GM19395 (cell line): ENCODE measurements at regions not wholly inside any gene's neighbourhood (a gene's known extent, or its start where the extent isn't known, plus 50 kb on each side); places are given as distances from the start of the nearest gene placed in this dataset.

Experiments
- ATAC-seq: cut with Tn5 transposase; IDR thresholded peaks from one replicate; pipeline ENCODE4 v1.9.1; 2021; ENCODE audit warnings: mild to moderate bottlenecking, moderate library complexity; ENCODE audit not compliant: unreplicated experiment

- ATAC-seq: no peak
Observed at GRCh38 chr2:104501929-104502328, 352.0 kb upstream of the POU3F3 start.

- ATAC-seq: no peak
Observed at GRCh38 chr2:104502901-104503300, 351.0 kb upstream of the POU3F3 start.

GRCh38 chr2:104504331-104505073, 349.4 kb upstream of the POU3F3 start:
- ATAC-seq: no peak

GRCh38 chr2:104518256-104518655, 335.7 kb upstream of the POU3F3 start:
- ATAC-seq: no peak

GRCh38 chr2:104521247-104521646, 332.7 kb upstream of the POU3F3 start:
- no peak for ATAC-seq

- ATAC-seq: no peak
Observed at GRCh38 chr2:104523921-104524320, 330.0 kb upstream of the POU3F3 start.

- ATAC-seq: no peak
Observed at GRCh38 chr2:104528101-104528500, 325.8 kb upstream of the POU3F3 start.

- no peak for ATAC-seq
Observed at GRCh38 chr2:104531122-104531521, 322.8 kb upstream of the POU3F3 start.

- no peak for ATAC-seq
Observed at GRCh38 chr2:104537116-104537515, 316.8 kb upstream of the POU3F3 start.

- ATAC-seq: no peak
Observed at GRCh38 chr2:104538077-104538476, 315.8 kb upstream of the POU3F3 start.

GRCh38 chr2:104539649-104540048, 314.3 kb upstream of the POU3F3 start:
- peak; percentile 68 for ATAC-seq

GRCh38 chr2:104545055-104545454, 308.9 kb upstream of the POU3F3 start:
- ATAC-seq: no peak

GRCh38 chr2:104546537-104546936, 307.4 kb upstream of the POU3F3 start:
- no peak for ATAC-seq

- ATAC-seq: no peak
Observed at GRCh38 chr2:104547221-104547620, 306.7 kb upstream of the POU3F3 start.

- no peak for ATAC-seq
Observed at GRCh38 chr2:104561251-104561650, 292.7 kb upstream of the POU3F3 start.

GRCh38 chr2:104562537-104562936, 291.4 kb upstream of the POU3F3 start:
- ATAC-seq: no peak

GRCh38 chr2:104563398-104563996, 290.4 kb upstream of the POU3F3 start:
- no peak for ATAC-seq

GRCh38 chr2:104568247-104568646, 285.7 kb upstream of the POU3F3 start:
- ATAC-seq: no peak

- ATAC-seq: no peak
Observed at GRCh38 chr2:104570259-104570658, 283.7 kb upstream of the POU3F3 start.

GRCh38 chr2:104572834-104573233, 281.1 kb upstream of the POU3F3 start:
- ATAC-seq: no peak

GRCh38 chr2:104574367-104574766, 279.5 kb upstream of the POU3F3 start:
- ATAC-seq: no peak

GRCh38 chr2:104577143-104577542, 276.8 kb upstream of the POU3F3 start:
- peak; percentile 86 for ATAC-seq

- ATAC-seq: no peak
Observed at GRCh38 chr2:104582471-104582870, 271.4 kb upstream of the POU3F3 start.
